Natural killer cell (primary cell): ENCODE measurements at regions not wholly inside any gene's neighbourhood (a gene's known extent, or its start where the extent isn't known, plus 50 kb on each side); places are given as distances from the start of the nearest gene placed in this dataset.

Source experiments
- ATAC-seq, 3 donors: fragments of 150-1000 bp in 2 of 3; fragments of 200-7000 bp in 1 of 3; cut with Tn5 transposase; 1 replicate in 1 of 3; 2 replicates in 2 of 3; pipeline ENCODE4 v1.10.0; 2021; ENCODE audit warnings: mild to moderate bottlenecking in 2 of 3, moderate library complexity in 2 of 3
- DNase-seq, 2 donors: peaks; one replicate each; pipeline versions ENCODE4 v3.0.0 to v3.0.0-alpha.2; 2013 to 2021; ENCODE audit warnings: mixed read lengths in 1 of 2
- H3K27ac ChIP-seq: one replicate; pipeline ENCODE4 v1.5.1; 2013; ENCODE audit warnings: mild to moderate bottlenecking, low read length
- H3K27me3 ChIP-seq: one replicate; pipeline ENCODE4 v1.6.1; 2013; ENCODE audit warnings: low read length; ENCODE audit not compliant: control insufficient read depth, insufficient read depth
- H3K36me3 ChIP-seq: one replicate; pipeline ENCODE4 v1.6.1; 2013; ENCODE audit warnings: low read length; ENCODE audit not compliant: control insufficient read depth, insufficient read depth
- H3K4me1 ChIP-seq: one replicate; pipeline ENCODE4 v1.6.1; 2013; ENCODE audit warnings: low read length; ENCODE audit not compliant: control insufficient read depth, insufficient read depth
- H3K4me3 ChIP-seq: one replicate; pipeline ENCODE4 v1.5.1; 2013; ENCODE audit warnings: low read length
- H3K9me3 ChIP-seq: one replicate; pipeline ENCODE4 v1.6.1; 2013; ENCODE audit warnings: low read length; ENCODE audit not compliant: control insufficient read depth, insufficient read depth
- H3K27ac Mint-ChIP-seq, 2 donors: one replicate each; pipeline ENCODE4 v1.8.0; 2022; ENCODE audit warnings: mild to moderate bottlenecking in 2 of 2, mixed read lengths in 2 of 2, moderate library complexity in 1 of 2
- H3K27me3 Mint-ChIP-seq, 2 donors: one replicate each; pipeline ENCODE4 v1.8.0; 2022; ENCODE audit warnings: low read depth in 2 of 2, mixed read lengths in 2 of 2
- H3K36me3 Mint-ChIP-seq: one replicate; pipeline ENCODE4 v1.8.0; 2022; ENCODE audit warnings: mixed read lengths
- H3K4me1 Mint-ChIP-seq, 2 donors: one replicate each; pipeline ENCODE4 v1.8.0; 2022; ENCODE audit warnings: mixed read lengths in 2 of 2
- H3K4me3 Mint-ChIP-seq: one replicate; pipeline ENCODE4 v1.8.0; 2022; ENCODE audit warnings: mild to moderate bottlenecking, moderate library complexity, mixed read lengths
- H3K9me3 Mint-ChIP-seq, 2 donors: one replicate each; pipeline ENCODE4 v1.8.0; 2022; ENCODE audit warnings: mixed read lengths in 2 of 2
- CTCF ChIP-seq: fragments of 200-600 bp; IDR thresholded peaks from one replicate; pipeline ENCODE4 v1.8.0; 2022; ENCODE audit warnings: antibody characterized with exemption
- WGBS: methylation state at CpG from one replicate; pipeline ENCODE4 v1.1.7; 2013; ENCODE audit warnings: missing lambda C conversion rate; ENCODE audit not compliant: insufficient coverage; 5-methylcytosine and 5-hydroxymethylcytosine counted together
- intact Hi-C: fragments of 100-400 bp; cut with micrococcal nuclease; formaldehyde crosslinking; loops from one replicate; pipeline ENCODE4 v1.14.2; 2022

DNA sequence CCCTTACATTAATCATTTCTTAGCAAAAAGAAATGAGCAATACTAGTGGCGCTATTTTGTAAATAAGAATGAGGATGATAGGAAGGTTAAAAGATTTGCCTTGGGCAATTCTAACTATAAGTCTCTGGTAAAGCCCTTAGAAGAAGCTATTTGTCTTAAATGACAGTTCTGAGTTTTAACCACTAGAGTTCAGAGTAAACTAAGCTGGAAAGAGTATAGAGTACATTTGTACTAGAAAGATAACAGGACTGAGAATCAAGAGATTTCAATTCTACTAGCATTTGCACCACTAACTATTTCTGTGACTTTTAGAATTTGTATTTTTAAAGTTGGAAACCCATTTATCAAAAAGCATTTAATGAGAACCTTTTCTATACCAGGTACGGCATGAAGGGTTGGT, 750.3 kb downstream of the OLFM4 start:
- intact Hi-C loops, result no loop called here
- H3K4me3 ChIP-seq, result no peak overlapping the region
- no CpG with 5 or more reads among the region's 2 CpGs for WGBS
- ATAC-seq, result no peak
- H3K27me3 Mint-ChIP-seq, result no peaks in the 10 kb centered on the region
- H3K4me3 Mint-ChIP-seq, result no peak overlapping the region
- H3K27me3 ChIP-seq, result no peaks in the 10 kb centered on the region
- TF ChIP-seq CTCF, result no peak
- H3K36me3 ChIP-seq, result no peaks in the 10 kb centered on the region
- H3K9me3 Mint-ChIP-seq, result peaks cover 3 to 4% of the 10 kb centered on the region in 2 donors
- H3K9me3 ChIP-seq, result no peaks in the 10 kb centered on the region
- H3K4me1 Mint-ChIP-seq, result peaks cover 5 to 7% of the 10 kb centered on the region in 2 donors
- H3K36me3 Mint-ChIP-seq, result no peaks in the 10 kb centered on the region
- no peak overlapping the region for H3K27ac ChIP-seq
- no peak overlapping the region for H3K27ac Mint-ChIP-seq
- no peaks in the 10 kb centered on the region for H3K4me1 ChIP-seq
- DNase-seq, result no peak

DNA sequence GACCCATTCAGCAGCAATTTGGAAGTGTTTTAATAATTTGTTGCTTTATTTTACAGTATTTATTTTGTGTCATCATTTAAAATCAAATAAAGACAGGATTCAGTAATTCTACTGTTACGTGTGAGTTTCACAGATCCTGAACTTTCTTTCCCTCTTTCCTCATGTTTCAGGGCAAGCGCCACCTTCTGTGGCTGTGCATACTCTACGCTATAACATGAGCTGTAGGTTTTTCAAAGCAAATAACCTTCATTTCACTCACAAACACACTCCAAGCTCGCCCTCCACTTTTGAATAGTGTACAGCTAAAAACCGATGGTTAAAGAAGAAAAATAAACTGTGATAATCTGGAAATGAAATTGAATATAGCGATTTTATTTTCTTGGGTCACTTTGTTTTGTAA, 753.3 kb downstream of the OLFM4 start:
- intact Hi-C loops, result no loop called here
- 33% methylated on average over 5 of the region's 6 CpGs for WGBS
- no peak for TF ChIP-seq CTCF
- Histone ChIP-seq H3K4me1 (no peaks in the 10 kb centered on the region), H3K27me3 (no peaks in the 10 kb centered on the region), H3K36me3 (no peaks in the 10 kb centered on the region), H3K9me3 (no peaks in the 10 kb centered on the region), H3K4me3 (no peak overlapping the region), H3K27ac (no peak overlapping the region)
- Mint-ChIP-seq H3K4me3 (no peak overlapping the region), H3K9me3 (peaks cover 0 to 3% of the 10 kb centered on the region in 2 donors), H3K4me1 (peaks cover 5 to 7% of the 10 kb centered on the region in 2 donors), H3K27me3 (no peaks in the 10 kb centered on the region), H3K36me3 (no peaks in the 10 kb centered on the region), H3K27ac (no peak overlapping the region)
- ATAC-seq, result no peak
- DNase-seq, result no peak

DNA sequence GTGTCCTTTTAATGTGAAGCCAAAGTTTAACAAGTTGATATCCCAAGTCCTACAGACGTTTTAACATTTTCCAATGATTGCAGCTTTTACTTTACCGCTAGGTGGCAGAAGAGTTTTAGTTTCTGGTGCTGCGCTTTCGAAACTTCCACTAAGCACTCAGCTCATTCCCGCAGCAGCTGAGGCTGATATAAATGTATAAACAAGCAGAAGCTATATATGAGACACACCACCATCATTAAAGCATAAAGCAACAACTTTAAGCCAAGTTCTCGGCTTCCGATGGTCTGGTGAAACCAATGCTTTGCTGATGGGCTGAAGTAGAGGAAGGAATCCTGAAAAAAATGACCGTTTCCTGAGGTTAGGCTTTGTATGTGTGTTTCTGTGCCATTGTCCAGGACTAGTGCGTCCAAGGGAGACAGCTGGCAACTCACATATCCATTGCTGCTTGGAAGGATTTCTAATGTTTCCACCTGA, 753.9 kb downstream of the OLFM4 start:
- no peaks in the 10 kb centered on the region for H3K27me3 Mint-ChIP-seq
- peak in 1 of 2 donors; percentile 15 for DNase-seq

More for the DNA sequence above, 753.9 kb downstream of the OLFM4 start:
- Histone ChIP-seq H3K27ac (no peak overlapping the region), H3K36me3 (no peaks in the 10 kb centered on the region), H3K4me3 (no peak overlapping the region), H3K27me3 (no peaks in the 10 kb centered on the region), H3K9me3 (no peaks in the 10 kb centered on the region), H3K4me1 (no peaks in the 10 kb centered on the region)
- Mint-ChIP-seq H3K36me3 (no peaks in the 10 kb centered on the region), H3K4me1 (peaks cover 5 to 7% of the 10 kb centered on the region in 2 donors), H3K9me3 (peaks cover 3 to 5% of the 10 kb centered on the region in 2 donors), H3K27ac (no peak overlapping the region), H3K4me3 (no peak overlapping the region)
- intact Hi-C loops, result no loop called here
- TF ChIP-seq CTCF, result no peak
- ATAC-seq, result no peak
- 3% methylated on average over 8 of the region's 9 CpGs for WGBS
